Panc1 (cell line): ENCODE measurements at regions not wholly inside any gene's neighbourhood (a gene's known extent, or its start where the extent isn't known, plus 50 kb on each side); places are given as distances from the start of the nearest gene placed in this dataset.

Source experiments
- ATAC-seq: fragments of 200-7000 bp; cut with Tn5 transposase; 2 replicates; pipeline ENCODE4 v1.9.1; 2020; ENCODE audit warnings: mild to moderate bottlenecking, moderate library complexity
- BruUV-seq: library from RNA; stranded (reverse); fragments of 400-500 nt; replicated peaks from 2 replicates; lab custom pipeline; 2021; lab: Mats Ljungman, UMichigan
- CTCF ChIA-PET: fragments of 300-600 bp; sonication (Branson Sonifier 250); formaldehyde crosslinking; loops from one replicate; lab custom pipeline; 2022; ENCODE audit warnings: antibody characterized with exemption; lab: Charles Lee
- POLR2A ChIA-PET: fragments of 300-600 bp; sonication (Branson Sonifier 250); formaldehyde crosslinking; loops from one replicate; lab custom pipeline; 2022; ENCODE audit warnings: antibody characterized with exemption; lab: Charles Lee
- DNase-seq: peaks from one replicate; pipeline ENCODE4 v3.0.0-alpha.2; 2010; ENCODE audit warnings: low read depth, low spot score
- H3K27ac ChIP-seq: 2 replicates; pipeline ENCODE4 v1.5.1; 2011; ENCODE audit warnings: mild to moderate bottlenecking, low read length, inconsistent platforms
- H3K27me3 ChIP-seq: fragments of 200-500 bp; sonication (Bioruptor generic); 2 replicates; pipeline ENCODE4 v1.6.0; 2014; ENCODE audit warnings: low read length, inconsistent platforms; ENCODE audit not compliant: control insufficient read depth, insufficient read depth
- H3K36me3 ChIP-seq: fragments of 200-500 bp; sonication (Bioruptor generic); 2 replicates; pipeline ENCODE4 v1.5.1; 2014; ENCODE audit warnings: inconsistent platforms, mild to moderate bottlenecking, low read length, moderate library complexity; ENCODE audit not compliant: control insufficient read depth, insufficient read depth
- H3K4me1 ChIP-seq: 2 replicates; pipeline ENCODE4 v1.5.1; 2011; ENCODE audit warnings: inconsistent platforms, mild to moderate bottlenecking, low read length, moderate library complexity; ENCODE audit not compliant: control insufficient read depth, insufficient read depth
- H3K4me3 ChIP-seq, 2 experiments: 2 replicates each; pipeline ENCODE4 v1.5.1; 2011 to 2012; ENCODE audit warnings: low read depth in 2 of 2, low read length in 2 of 2, mild to moderate bottlenecking in 2 of 2, inconsistent platforms in 1 of 2, moderate library complexity in 1 of 2
- H3K9me3 ChIP-seq: fragments of 200-500 bp; sonication (Bioruptor generic); 2 replicates; pipeline ENCODE4 v1.5.1; 2014; ENCODE audit warnings: low read depth, mild to moderate bottlenecking, inconsistent platforms, low read length, moderate library complexity; ENCODE audit not compliant: control insufficient read depth, insufficient read depth
- CTCF ChIP-seq: fragments of 450-650 bp; IDR thresholded peaks from 2 replicates; pipeline ENCODE4 v1.5.1; 2017; ENCODE audit warnings: mild to moderate bottlenecking
- POLR2AphosphoS5 ChIP-seq: IDR thresholded peaks from 2 replicates; pipeline ENCODE4 v1.6.1; 2012; ENCODE audit warnings: mild to moderate bottlenecking, low read depth, low read length, moderate library complexity
- SIN3A ChIP-seq: IDR thresholded peaks from 2 replicates; pipeline ENCODE4 v1.6.1; 2012; ENCODE audit warnings: low read depth, mild to moderate bottlenecking, low read length, moderate library complexity, borderline replicate concordance; ENCODE audit not compliant: insufficient read depth
- TCF7L2 ChIP-seq: IDR thresholded peaks from 2 replicates; pipeline ENCODE4 v1.6.1; 2011; ENCODE audit warnings: mild to moderate bottlenecking, low read depth, low read length, inconsistent platforms
- in situ Hi-C: cut with HindIII; loops from 2 replicates; pipeline ENCODE4 v1.10.0; 2016; ENCODE audit warnings: low sequenced_read_pairs, low pct_unique_long_range_greater_than_20kb
- intact Hi-C: fragments of 100-400 bp; cut with micrococcal nuclease; formaldehyde crosslinking; loops from one replicate; pipeline ENCODE4 v1.10.0; 2022; ENCODE audit not compliant: unreplicated experiment
- TF ChIP-seq, protein P1 (sequence below), 2 experiments: IDR thresholded peaks; 2 replicates each; pipeline ENCODE4 v1.6.1; 2011 to 2012; ENCODE audit warnings: low read depth in 2 of 2, control low read depth in 1 of 2, low read length in 1 of 2, mild to moderate bottlenecking in 1 of 2, moderate library complexity in 1 of 2; ENCODE audit not compliant: insufficient read depth in 1 of 2

DNA sequence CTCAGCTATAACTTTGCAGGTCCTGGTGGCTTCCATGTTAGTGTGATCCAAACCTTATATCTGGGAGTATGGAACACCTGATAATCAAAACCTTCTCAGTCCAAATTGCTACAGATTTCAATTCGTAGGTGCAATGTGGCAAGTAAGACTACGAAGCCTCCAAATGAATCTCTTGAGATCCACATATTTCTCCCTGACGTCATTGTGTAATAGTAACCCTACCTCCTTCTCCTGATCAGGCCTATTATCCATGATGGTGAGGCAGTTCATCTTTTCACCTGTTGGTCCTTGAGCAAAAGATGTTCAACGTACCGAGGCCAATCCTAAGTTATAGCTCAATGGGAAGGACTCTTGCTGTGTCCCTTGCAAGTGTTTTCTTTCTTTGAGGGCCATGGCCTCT, 115.9 kb upstream of the CHRM3 start:
- POLR2A ChIA-PET, result no interaction called here
- H3K27ac ChIP-seq, result no peak overlapping the region
- no TSS peak for BruUV-seq
- intact Hi-C loops (no loop called here), in situ Hi-C loops (no loop called here)
- no peak overlapping the region for H3K4me3 ChIP-seq
- H3K27me3 ChIP-seq, result no peaks in the 10 kb centered on the region
- ATAC-seq (no peak), DNase-seq (no peak)
- no peaks in the 10 kb centered on the region for H3K9me3 ChIP-seq
- no peaks in the 10 kb centered on the region for H3K36me3 ChIP-seq
- H3K4me1 ChIP-seq, result no peaks in the 10 kb centered on the region
- CTCF ChIA-PET, result no interaction called here
- TF ChIP-seq TCF7L2, result no peak
- TF ChIP-seq POLR2AphosphoS5, result no peak
- no peak for TF ChIP-seq SIN3A
- no peak for TF ChIP-seq CTCF
- TF ChIP-seq, protein P1, sequence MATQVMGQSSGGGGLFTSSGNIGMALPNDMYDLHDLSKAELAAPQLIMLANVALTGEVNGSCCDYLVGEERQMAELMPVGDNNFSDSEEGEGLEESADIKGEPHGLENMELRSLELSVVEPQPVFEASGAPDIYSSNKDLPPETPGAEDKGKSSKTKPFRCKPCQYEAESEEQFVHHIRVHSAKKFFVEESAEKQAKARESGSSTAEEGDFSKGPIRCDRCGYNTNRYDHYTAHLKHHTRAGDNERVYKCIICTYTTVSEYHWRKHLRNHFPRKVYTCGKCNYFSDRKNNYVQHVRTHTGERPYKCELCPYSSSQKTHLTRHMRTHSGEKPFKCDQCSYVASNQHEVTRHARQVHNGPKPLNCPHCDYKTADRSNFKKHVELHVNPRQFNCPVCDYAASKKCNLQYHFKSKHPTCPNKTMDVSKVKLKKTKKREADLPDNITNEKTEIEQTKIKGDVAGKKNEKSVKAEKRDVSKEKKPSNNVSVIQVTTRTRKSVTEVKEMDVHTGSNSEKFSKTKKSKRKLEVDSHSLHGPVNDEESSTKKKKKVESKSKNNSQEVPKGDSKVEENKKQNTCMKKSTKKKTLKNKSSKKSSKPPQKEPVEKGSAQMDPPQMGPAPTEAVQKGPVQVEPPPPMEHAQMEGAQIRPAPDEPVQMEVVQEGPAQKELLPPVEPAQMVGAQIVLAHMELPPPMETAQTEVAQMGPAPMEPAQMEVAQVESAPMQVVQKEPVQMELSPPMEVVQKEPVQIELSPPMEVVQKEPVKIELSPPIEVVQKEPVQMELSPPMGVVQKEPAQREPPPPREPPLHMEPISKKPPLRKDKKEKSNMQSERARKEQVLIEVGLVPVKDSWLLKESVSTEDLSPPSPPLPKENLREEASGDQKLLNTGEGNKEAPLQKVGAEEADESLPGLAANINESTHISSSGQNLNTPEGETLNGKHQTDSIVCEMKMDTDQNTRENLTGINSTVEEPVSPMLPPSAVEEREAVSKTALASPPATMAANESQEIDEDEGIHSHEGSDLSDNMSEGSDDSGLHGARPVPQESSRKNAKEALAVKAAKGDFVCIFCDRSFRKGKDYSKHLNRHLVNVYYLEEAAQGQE (IDR thresholded peaks at IDR 0.05; ENCODE audit: insufficient read depth in 1 of 2, low read depth in 2 of 2, low read length in 1 of 2), result no peak

- in situ Hi-C loops, result no loop called here
Measured at GRCh38 chr1:239269706-239270105, 116.7 kb upstream of the CHRM3 start.

More at GRCh38 chr1:239269706-239270105, 116.7 kb upstream of the CHRM3 start:
- intact Hi-C loops, result no loop called here
- H3K4me1 ChIP-seq, result no peaks in the 10 kb centered on the region
- no peak for TF ChIP-seq TCF7L2
- TF ChIP-seq, protein P1 (IDR thresholded peaks at IDR 0.05; ENCODE audit: insufficient read depth in 1 of 2, low read depth in 2 of 2, low read length in 1 of 2), result no peak
- TF ChIP-seq SIN3A, result no peak
- no peak for TF ChIP-seq POLR2AphosphoS5
- TF ChIP-seq CTCF, result no peak
- DNase-seq, result no peak
- no peak for ATAC-seq
- no peak overlapping the region for H3K27ac ChIP-seq
- no peaks in the 10 kb centered on the region for H3K27me3 ChIP-seq
- BruUV-seq, result no TSS peak
- H3K9me3 ChIP-seq, result no peaks in the 10 kb centered on the region
- CTCF ChIA-PET, result no interaction called here
- H3K4me3 ChIP-seq, result no peak overlapping the region
- no peaks in the 10 kb centered on the region for H3K36me3 ChIP-seq
- POLR2A ChIA-PET, result no interaction called here
